ENCODE measurements at regions not wholly inside any gene's neighbourhood (a gene's known extent, or its start where the extent isn't known, plus 50 kb on each side); places are given as distances from the start of the nearest gene placed in this dataset.

DNA sequence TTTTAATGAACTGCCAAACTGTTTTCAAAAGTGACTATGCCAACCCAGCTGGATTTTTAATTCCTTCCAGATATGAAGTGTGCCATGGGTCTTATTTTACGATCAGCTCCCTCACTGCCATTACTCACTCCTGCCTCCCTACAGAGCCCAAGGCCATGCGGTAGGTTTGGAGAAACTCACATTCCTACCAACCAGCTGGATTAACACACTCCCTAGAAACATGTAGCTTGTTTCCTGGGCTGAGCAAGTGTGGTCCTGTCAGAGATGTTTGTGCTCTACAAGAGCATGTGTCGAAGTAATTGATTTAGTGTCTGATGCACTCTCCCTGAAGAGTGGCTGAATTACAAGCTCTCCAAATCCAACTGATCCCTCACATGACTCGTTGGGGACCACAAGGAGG is 82.5 kb downstream of the SPP2 start:
- no peak for TF ChIP-seq CTCF (conservative IDR thresholded peaks at IDR 0.05; ENCODE audit: low read length)
- no peak for TF ChIP-seq EZH2phosphoT487 (IDR thresholded peaks at IDR 0.05; ENCODE audit: borderline replicate concordance, low read depth, low read length)
